Esophagus squamous epithelium (tissue), 5 donors: ENCODE measurements at regions not wholly inside any gene's neighbourhood (a gene's known extent, or its start where the extent isn't known, plus 50 kb on each side); places are given as distances from the start of the nearest gene placed in this dataset.
"Not testable (repeated sequence)": the region's sequence is repeated elsewhere in the genome, so short reads cannot be mapped to it uniquely, and the experiment has no call there.

ENCODE experiments used
- DNase-seq: peaks from one replicate; lab custom pipeline; 2025; lab: John Stamatoyannopoulos, UW
- H3K27ac ChIP-seq, 4 donors: fragments of 200-600 bp; sonication (generic); one replicate each; pipeline ENCODE4 v1.5.1; 2016 to 2019; ENCODE audit warnings: mild to moderate bottlenecking in 1 of 4
- H3K27me3 ChIP-seq, 4 donors: fragments of 200-600 bp; sonication (generic); 1 replicate in 3 of 4; 2 replicates in 1 of 4; pipeline versions ENCODE4 v1.5.1 to v1.6.0; 2017 to 2021; ENCODE audit warnings: antibody characterized with exemption in 1 of 4
- H3K36me3 ChIP-seq, 3 donors: fragments of 200-600 bp; sonication (generic); one replicate each; pipeline ENCODE4 v1.5.1; 2016 to 2019
- H3K4me1 ChIP-seq, 3 donors: fragments of 200-600 bp; sonication (generic); one replicate each; pipeline ENCODE4 v1.5.1; 2017 to 2019
- H3K4me3 ChIP-seq, 4 donors: fragments of 200-600 bp; sonication (generic); 1 replicate in 3 of 4; 2 replicates in 1 of 4; pipeline ENCODE4 v1.5.1; 2016 to 2019; ENCODE audit warnings: mild to moderate bottlenecking in 2 of 4, moderate library complexity in 1 of 4
- H3K9me3 ChIP-seq, 3 donors: fragments of 200-600 bp; sonication (generic); one replicate each; pipeline ENCODE4 v1.5.1; 2016 to 2019
- POLR2A ChIP-seq, 4 donors: fragments of 450-650 bp; IDR thresholded peaks; one replicate each; pipeline ENCODE4 v1.6.1; 2017; ENCODE audit warnings: antibody characterized with exemption in 4 of 4, mild to moderate bottlenecking in 4 of 4, moderate library complexity in 3 of 4
- WGBS, 2 donors: methylation state at CpG; one replicate each; pipeline ENCODE4 v1.1.5; 2018; 5-methylcytosine and 5-hydroxymethylcytosine counted together
- intact Hi-C: fragments of 100-400 bp; cut with DNase I; formaldehyde crosslinking; loops from one replicate; pipeline ENCODE4 v1.15.0; 2022
- TF ChIP-seq, protein P1 (sequence below), 6 experiments: fragments of 450-650 bp in 4 of 6; fragments of 200-600 bp in 2 of 6; sonication (generic) in 2 of 6; IDR thresholded peaks; one replicate each; pipeline ENCODE4 v1.5.1; 2016 to 2019; ENCODE audit warnings: antibody characterized with exemption in 6 of 6, mild to moderate bottlenecking in 4 of 6, moderate library complexity in 4 of 6
- donor health status: DM: yes; HTN: yes; CAD: no.

GRCh38 chr5:87729781-87730180, 317.1 kb upstream of the CCNH start:
- H3K27ac ChIP-seq: no peak overlapping the region
- H3K4me1 ChIP-seq: no peaks in the 10 kb centered on the region
- H3K4me3 ChIP-seq: no peak overlapping the region
- intact Hi-C loops: no loop called here
- H3K27me3 ChIP-seq: no peaks in the 10 kb centered on the region
- DNase-seq: no peak
- H3K9me3 ChIP-seq: no peaks in the 10 kb centered on the region
- no peak for TF ChIP-seq POLR2A (IDR thresholded peaks at IDR 0.05)
- TF ChIP-seq, protein P1, sequence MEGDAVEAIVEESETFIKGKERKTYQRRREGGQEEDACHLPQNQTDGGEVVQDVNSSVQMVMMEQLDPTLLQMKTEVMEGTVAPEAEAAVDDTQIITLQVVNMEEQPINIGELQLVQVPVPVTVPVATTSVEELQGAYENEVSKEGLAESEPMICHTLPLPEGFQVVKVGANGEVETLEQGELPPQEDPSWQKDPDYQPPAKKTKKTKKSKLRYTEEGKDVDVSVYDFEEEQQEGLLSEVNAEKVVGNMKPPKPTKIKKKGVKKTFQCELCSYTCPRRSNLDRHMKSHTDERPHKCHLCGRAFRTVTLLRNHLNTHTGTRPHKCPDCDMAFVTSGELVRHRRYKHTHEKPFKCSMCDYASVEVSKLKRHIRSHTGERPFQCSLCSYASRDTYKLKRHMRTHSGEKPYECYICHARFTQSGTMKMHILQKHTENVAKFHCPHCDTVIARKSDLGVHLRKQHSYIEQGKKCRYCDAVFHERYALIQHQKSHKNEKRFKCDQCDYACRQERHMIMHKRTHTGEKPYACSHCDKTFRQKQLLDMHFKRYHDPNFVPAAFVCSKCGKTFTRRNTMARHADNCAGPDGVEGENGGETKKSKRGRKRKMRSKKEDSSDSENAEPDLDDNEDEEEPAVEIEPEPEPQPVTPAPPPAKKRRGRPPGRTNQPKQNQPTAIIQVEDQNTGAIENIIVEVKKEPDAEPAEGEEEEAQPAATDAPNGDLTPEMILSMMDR (IDR thresholded peaks at IDR 0.05): no peak
- H3K36me3 ChIP-seq: no peaks in the 10 kb centered on the region

DNA sequence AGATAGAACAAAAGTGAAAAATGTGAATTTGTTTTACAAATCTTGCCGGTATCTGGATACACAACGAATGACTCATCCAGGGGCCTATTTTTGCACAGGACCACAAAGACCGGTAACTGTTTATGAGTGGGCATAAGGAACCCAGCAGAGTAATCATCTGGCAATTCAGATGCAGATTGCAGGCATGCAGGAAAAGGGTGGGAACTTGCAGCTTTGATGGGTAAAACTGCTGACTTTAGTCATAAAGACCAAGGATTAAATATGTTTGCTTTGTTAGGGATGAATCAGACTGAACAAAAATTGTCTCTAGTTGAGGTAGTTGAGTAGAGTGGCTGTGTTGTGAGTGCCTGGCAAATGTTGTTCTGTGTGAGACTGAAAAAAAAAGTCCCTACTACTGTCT, 309.6 kb upstream of the CCNH start:
- no peaks in the 10 kb centered on the region for H3K36me3 ChIP-seq
- H3K27me3 ChIP-seq: no peaks in the 10 kb centered on the region
- no peaks in the 10 kb centered on the region for H3K4me1 ChIP-seq
- intact Hi-C loops: no loop called here
- no peak for DNase-seq
- no peak overlapping the region for H3K4me3 ChIP-seq
- 46 to 58% methylated on average over 3 of the region's 3 CpGs for whole genome bisulfite sequencing, 2 donors
- H3K9me3 ChIP-seq: peaks cover 0 to 20% (median 0%) of the 10 kb centered on the region in 3 donors
- H3K27ac ChIP-seq: no peak overlapping the region
- no peak for TF ChIP-seq POLR2A (IDR thresholded peaks at IDR 0.05)
- TF ChIP-seq, protein P1 (IDR thresholded peaks at IDR 0.05): no peak

DNA sequence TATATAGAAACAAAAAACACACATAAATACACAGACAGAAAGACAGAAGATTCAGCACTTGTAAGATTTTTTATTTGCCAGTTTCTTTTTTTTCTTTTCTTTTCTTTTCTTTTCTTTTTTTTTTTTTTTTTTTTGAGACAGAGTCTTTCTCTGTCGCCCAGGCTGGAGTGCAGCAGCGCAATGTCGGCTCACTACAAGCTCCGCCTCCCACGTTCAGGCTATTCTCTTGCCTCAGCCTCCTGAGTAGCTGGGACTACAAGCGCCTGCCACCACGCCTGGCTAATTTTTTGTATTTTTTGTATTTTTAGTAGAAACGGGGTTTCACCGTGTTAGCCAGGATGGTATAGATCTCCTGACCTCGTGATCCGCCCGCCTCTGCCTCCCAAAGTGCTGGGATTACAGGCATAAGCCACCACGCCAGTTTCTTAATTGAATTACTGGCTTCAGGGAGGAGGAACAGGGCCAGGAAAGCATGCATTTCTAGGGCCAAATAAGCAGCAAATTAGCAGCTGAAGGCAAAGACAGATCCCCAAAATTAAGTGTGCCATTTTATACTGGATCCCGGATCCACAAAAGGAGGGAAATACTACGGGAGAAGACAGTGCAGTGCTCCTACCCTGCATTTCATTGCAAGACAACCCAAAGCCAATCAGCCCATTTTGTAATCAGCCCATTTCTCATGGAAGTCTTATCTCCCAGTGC, 305.6 kb upstream of the CCNH start:
- H3K4me3 ChIP-seq, DNase-seq, H3K27me3 ChIP-seq, H3K36me3 ChIP-seq, H3K27ac ChIP-seq, intact Hi-C loops, H3K4me1 ChIP-seq: not testable (repeated sequence)
- 83 to 85% methylated on average over 8 to 15 of the region's 15 CpGs for WGBS, 2 donors
- H3K9me3 ChIP-seq: peaks cover 0 to 20% (median 0%) of the 10 kb centered on the region in 3 donors

GRCh38 chr5:87717761-87718160, 305.0 kb upstream of the CCNH start:
- Histone ChIP-seq H3K9me3 (peaks cover 0 to 20% (median 0%) of the 10 kb centered on the region in 3 donors), H3K27me3 (no peaks in the 10 kb centered on the region), H3K4me1 (no peaks in the 10 kb centered on the region), H3K27ac (no peak overlapping the region), H3K4me3 (no peak overlapping the region), H3K36me3 (no peaks in the 10 kb centered on the region)
- no peak for DNase-seq
- WGBS, 2 donors: 76 to 95% methylated on average over 2 of the region's 2 CpGs
- TF ChIP-seq, protein P1 (IDR thresholded peaks at IDR 0.05): no peak
- no peak for TF ChIP-seq POLR2A (IDR thresholded peaks at IDR 0.05)
- intact Hi-C loops: no loop called here

DNA sequence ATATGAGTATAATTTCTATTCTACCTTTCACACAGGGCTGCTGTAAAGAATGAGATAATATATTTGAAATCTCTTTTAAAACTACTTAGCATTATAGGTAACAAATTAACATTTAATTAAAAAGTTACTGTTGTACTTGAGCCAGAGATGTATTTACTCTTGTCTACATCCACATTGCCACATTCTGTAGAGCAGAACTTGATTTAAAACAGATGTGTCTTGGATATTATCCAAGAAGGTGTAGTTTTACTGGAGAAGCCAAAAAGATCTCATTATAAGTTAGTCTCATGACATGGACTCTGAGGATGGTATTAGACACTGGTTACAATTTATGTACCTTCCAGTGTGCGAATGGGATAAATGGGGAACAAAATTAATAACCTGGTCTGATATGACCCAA, 293.1 kb upstream of the CCNH start:
- Histone ChIP-seq H3K27ac (no peak overlapping the region), H3K9me3 (peaks cover 0 to 9% (median 0%) of the 10 kb centered on the region in 3 donors), H3K36me3 (no peaks in the 10 kb centered on the region), H3K4me1 (no peaks in the 10 kb centered on the region), H3K27me3 (no peaks in the 10 kb centered on the region), H3K4me3 (no peak overlapping the region)
- intact Hi-C loops: no loop called here
- TF ChIP-seq, protein P1 (IDR thresholded peaks at IDR 0.05): no peak
- no peak for TF ChIP-seq POLR2A (IDR thresholded peaks at IDR 0.05)
- WGBS, 2 donors: 47 to 59% methylated on average over 1 of the region's 1 CpG
- no peak for DNase-seq
